ENCODE measurements at regions not wholly inside any gene's neighbourhood (a gene's known extent, or its start where the extent isn't known, plus 50 kb on each side); places are given as distances from the start of the nearest gene placed in this dataset.

GRCh38 chr4:13276357-13276756, 207.8 kb downstream of the RAB28 start:
- no peak for TF ChIP-seq POLR2A (conservative IDR thresholded peaks at IDR 0.05)
- TF ChIP-seq SIN3A (IDR thresholded peaks at IDR 0.05; ENCODE audit: borderline replicate concordance in 2 of 2, control insufficient read depth in 1 of 2, low read depth in 2 of 2, low read length in 2 of 2): no peak
- TF ChIP-seq CTCF (IDR thresholded peaks at IDR 0.05 in 2 of 3, conservative IDR thresholded peaks at IDR 0.05 in 1 of 3; ENCODE audit: insufficient read depth in 2 of 3, low read depth in 1 of 3, low read length in 3 of 3): no peak
- TF ChIP-seq ZNF785 (CRISPR knock-in tag; IDR thresholded peaks at IDR 0.05): no peak
- no peak for TF ChIP-seq SPI1 (IDR thresholded peaks at IDR 0.05; ENCODE audit: borderline replicate concordance, low read depth, low read length)
- TF ChIP-seq FOS (IDR thresholded peaks at IDR 0.05; ENCODE audit: extremely low read depth, insufficient read length): no peak
- TF ChIP-seq FOXK2 (conservative IDR thresholded peaks at IDR 0.05 in 1 of 2, IDR thresholded peaks at IDR 0.05 in 1 of 2; ENCODE audit: low read depth in 2 of 2): no peak
- TF ChIP-seq THRA (IDR thresholded peaks at IDR 0.05): no peak

All from K562 (cell line).